ENCODE measurements at regions not wholly inside any gene's neighbourhood (a gene's known extent, or its start where the extent isn't known, plus 50 kb on each side); places are given as distances from the start of the nearest gene placed in this dataset.

DNA sequence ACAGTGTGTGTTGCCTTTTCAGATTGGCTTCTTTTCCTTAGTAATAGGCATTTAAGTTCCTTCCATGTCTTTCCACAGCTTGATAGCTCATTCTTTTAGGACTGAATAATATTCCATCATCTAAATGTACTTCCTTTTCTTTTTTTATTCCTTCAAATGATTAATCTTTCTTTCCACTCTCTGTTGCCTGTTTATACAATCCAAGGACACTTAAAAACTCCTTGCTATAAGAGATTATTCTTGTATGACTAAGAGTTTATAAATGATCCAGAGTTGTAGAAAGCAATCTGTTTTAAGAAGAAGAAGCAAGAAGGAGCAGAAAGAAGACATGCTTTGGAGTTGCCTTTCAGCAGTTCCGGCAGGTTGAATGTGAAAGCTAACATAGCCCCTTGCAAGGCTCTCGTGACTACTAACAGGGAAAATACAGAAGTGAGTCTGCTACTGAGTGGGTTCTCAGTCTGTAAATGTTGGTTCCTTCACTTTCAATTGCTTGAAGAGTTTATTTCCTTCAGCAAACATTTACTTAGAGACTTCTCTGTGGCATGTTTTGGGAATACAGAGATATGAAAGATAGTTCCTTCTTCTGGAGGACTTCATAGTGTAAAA lies 123.0 kb downstream of the PMAIP1 start:
- TF ChIP-seq CTCF (IDR thresholded peaks at IDR 0.05) (no peak), POLR2A (IDR thresholded peaks at IDR 0.05; ENCODE audit: low read depth) (no peak), POLR2AphosphoS5 (IDR thresholded peaks at IDR 0.05) (no peak), EP300 (IDR thresholded peaks at IDR 0.05) (no peak)
